ENCODE measurements at regions not wholly inside any gene's neighbourhood (a gene's known extent, or its start where the extent isn't known, plus 50 kb on each side); places are given as distances from the start of the nearest gene placed in this dataset.

DNA sequence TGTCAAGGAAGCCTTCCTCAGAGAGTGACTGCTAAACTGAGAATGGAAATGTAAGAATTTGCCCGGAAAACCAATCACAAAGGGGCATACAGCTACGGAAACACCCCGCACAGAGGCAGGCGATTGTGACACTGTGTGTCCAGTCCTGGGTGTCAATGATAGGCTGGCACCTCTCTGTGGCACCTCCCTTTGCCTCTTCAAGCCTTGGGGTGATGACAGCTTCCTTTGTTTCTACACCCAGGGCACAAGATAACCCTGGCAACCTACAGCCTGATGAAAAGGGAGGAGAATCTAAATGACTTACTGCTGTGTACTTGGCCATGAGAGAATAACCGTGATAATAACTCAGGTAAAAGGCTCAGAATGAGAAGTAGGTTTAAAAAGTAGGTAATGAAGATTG is 93.6 kb upstream of the SSTR4 start:
- intact Hi-C loops (cut with DNase I) = no loop called here
- WGBS = 78% methylated on average over 5 of the region's 5 CpGs

DNA sequence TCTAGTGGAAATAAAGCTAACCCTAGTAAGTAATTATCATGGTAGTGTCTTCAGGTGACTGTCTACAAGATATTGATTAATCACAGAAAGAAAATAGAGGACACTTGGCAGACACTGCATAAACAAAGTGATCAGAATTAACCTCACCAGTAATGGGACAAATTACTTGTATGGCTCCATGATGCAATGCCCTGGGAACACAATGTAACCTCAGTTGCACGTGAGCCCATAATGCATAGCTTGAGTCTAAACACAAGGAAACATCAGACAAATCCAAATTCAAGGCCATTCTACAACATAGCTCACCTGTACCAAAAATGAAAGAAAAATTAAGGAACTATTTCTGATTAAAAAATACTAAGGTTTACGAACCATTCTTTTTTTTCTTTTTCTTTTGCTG is 92.4 kb upstream of the SSTR4 start:
- Histone ChIP-seq H3K27me3 (no peaks in the 10 kb centered on the region), H3K4me1 (no peaks in the 10 kb centered on the region), H3K27ac (replicated peaks in 1 of 4) (no peak overlapping the region), H3K36me3 (no peaks in the 10 kb centered on the region), H3K4me3 (no peak overlapping the region), H3K9me3 (peaks cover 0 to 4% (median 0%) of the 10 kb centered on the region in 4 donors)
- WGBS = 93% methylated on average over 2 of the region's 2 CpGs
- no peak for TF ChIP-seq POLR2AphosphoS5 (IDR thresholded peaks at IDR 0.05)
- no peak for TF ChIP-seq POLR2A (IDR thresholded peaks at IDR 0.05; ENCODE audit: low read depth)
- peak; percentile 14 for DNase-seq (ENCODE audit: extremely low spot score)
- intact Hi-C loops (cut with DNase I) = no loop called here

More for the DNA sequence above, 93.6 kb upstream of the SSTR4 start:
- Histone ChIP-seq H3K4me1 (no peaks in the 10 kb centered on the region), H3K27ac (replicated peaks in 1 of 4) (no peak overlapping the region), H3K27me3 (no peaks in the 10 kb centered on the region), H3K9me3 (no peaks in the 10 kb centered on the region), H3K4me3 (no peak overlapping the region), H3K36me3 (no peaks in the 10 kb centered on the region)
- TF ChIP-seq EP300 (IDR thresholded peaks at IDR 0.05) (no peak), POLR2AphosphoS5 (IDR thresholded peaks at IDR 0.05) (no peak), POLR2A (IDR thresholded peaks at IDR 0.05; ENCODE audit: low read depth) (no peak)
- TF ChIP-seq, protein P1, sequence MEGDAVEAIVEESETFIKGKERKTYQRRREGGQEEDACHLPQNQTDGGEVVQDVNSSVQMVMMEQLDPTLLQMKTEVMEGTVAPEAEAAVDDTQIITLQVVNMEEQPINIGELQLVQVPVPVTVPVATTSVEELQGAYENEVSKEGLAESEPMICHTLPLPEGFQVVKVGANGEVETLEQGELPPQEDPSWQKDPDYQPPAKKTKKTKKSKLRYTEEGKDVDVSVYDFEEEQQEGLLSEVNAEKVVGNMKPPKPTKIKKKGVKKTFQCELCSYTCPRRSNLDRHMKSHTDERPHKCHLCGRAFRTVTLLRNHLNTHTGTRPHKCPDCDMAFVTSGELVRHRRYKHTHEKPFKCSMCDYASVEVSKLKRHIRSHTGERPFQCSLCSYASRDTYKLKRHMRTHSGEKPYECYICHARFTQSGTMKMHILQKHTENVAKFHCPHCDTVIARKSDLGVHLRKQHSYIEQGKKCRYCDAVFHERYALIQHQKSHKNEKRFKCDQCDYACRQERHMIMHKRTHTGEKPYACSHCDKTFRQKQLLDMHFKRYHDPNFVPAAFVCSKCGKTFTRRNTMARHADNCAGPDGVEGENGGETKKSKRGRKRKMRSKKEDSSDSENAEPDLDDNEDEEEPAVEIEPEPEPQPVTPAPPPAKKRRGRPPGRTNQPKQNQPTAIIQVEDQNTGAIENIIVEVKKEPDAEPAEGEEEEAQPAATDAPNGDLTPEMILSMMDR (IDR thresholded peaks at IDR 0.05) = no peak
- peak; percentile 72 for DNase-seq (ENCODE audit: extremely low spot score)

DNA sequence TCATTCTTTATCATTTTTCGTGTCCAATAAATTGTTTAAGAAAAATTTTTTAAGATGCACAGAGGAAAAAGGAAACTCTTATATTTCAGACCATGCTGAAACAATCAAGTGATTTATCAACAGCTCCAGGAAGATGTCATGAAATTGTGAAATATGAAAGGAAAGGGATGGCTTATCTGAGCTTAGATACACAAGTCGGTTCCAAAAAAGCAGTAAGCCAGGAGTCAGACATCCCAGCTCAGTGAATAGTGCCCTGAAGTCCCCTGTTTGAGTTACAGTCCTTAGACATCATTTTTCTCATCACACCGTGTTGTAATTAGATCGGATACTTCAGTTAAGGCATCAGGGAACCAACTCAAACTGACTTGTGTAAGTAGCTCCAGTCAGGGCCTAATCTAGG is 91.0 kb upstream of the SSTR4 start:
- H3K9me3 ChIP-seq = peaks cover 0 to 4% (median 0%) of the 10 kb centered on the region in 4 donors
- TF ChIP-seq POLR2A (IDR thresholded peaks at IDR 0.05; ENCODE audit: low read depth) (no peak), POLR2AphosphoS5 (IDR thresholded peaks at IDR 0.05) (peak in 1 of 2 donors; percentile 7)
- peak; percentile 39 for DNase-seq (ENCODE audit: extremely low spot score)
- H3K4me1 ChIP-seq = no peaks in the 10 kb centered on the region
- H3K27ac ChIP-seq (replicated peaks in 1 of 4) = no peak overlapping the region
- intact Hi-C loops (cut with DNase I) = no loop called here
- H3K27me3 ChIP-seq = no peaks in the 10 kb centered on the region
- no peak overlapping the region for H3K4me3 ChIP-seq
- H3K36me3 ChIP-seq = no peaks in the 10 kb centered on the region
- 52% methylated on average over 4 of the region's 4 CpGs for WGBS

DNA sequence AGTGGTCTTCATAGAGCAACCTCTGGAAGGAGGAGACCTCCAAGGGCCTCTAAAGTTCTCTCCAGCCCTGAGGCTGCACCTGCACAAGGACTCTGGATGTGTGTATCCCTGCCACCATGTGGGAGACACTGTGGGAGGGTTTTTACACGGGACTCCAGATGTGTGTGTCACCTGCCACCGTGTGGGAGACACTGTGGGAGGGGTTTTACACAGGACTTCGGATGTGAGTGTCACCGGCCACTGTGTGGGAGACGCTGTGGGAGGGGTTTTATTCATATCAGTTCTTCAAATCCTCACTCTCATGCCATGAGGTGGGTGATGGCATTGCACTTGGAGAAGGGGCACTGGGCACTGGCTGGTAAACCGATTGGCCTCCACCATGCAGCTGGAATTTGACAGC is 90.2 kb upstream of the SSTR4 start:
- TF ChIP-seq, protein P1 (IDR thresholded peaks at IDR 0.05) = no peak
- TF ChIP-seq POLR2A (IDR thresholded peaks at IDR 0.05; ENCODE audit: low read depth) (no peak), EP300 (IDR thresholded peaks at IDR 0.05) (no peak), POLR2AphosphoS5 (IDR thresholded peaks at IDR 0.05) (no peak)
- H3K4me3 ChIP-seq = no peak overlapping the region

DNA sequence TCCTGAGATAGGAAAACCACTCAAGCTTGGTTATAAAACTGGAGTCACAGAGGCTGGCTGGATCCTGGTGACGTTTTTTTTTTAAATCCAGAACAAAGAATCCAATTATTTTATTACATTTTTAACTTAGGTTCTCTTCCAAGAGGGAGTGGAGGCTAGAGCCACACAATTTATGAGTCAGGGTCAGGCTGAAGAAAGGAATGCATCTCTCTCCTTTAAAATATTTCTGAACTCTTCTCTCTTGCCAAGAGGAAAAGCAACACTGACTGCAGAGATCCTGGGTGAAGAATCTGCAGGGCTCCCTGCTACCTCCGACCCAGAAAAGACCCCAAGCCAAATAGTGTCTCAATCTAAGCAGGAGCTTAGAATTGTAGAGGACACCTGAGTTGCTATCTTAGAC is 88.5 kb upstream of the SSTR4 start:
- Histone ChIP-seq H3K27me3 (no peaks in the 10 kb centered on the region), H3K9me3 (peaks cover 0 to 4% (median 0%) of the 10 kb centered on the region in 4 donors), H3K4me1 (no peaks in the 10 kb centered on the region), H3K27ac (replicated peaks in 1 of 4) (no peak overlapping the region), H3K36me3 (no peaks in the 10 kb centered on the region), H3K4me3 (no peak overlapping the region)
- DNase-seq (ENCODE audit: extremely low spot score) = no peak
- intact Hi-C loops (cut with DNase I) = no loop called here
- TF ChIP-seq, protein P1 (IDR thresholded peaks at IDR 0.05) = no peak
- no peak for TF ChIP-seq POLR2AphosphoS5 (IDR thresholded peaks at IDR 0.05)
- TF ChIP-seq EP300 (IDR thresholded peaks at IDR 0.05) = no peak
- no peak for TF ChIP-seq POLR2A (IDR thresholded peaks at IDR 0.05; ENCODE audit: low read depth)
- WGBS = 30% methylated on average over 2 of the region's 2 CpGs

More for the DNA sequence above, 90.2 kb upstream of the SSTR4 start:
- Histone ChIP-seq H3K27me3 (no peaks in the 10 kb centered on the region), H3K4me1 (no peaks in the 10 kb centered on the region), H3K27ac (replicated peaks in 1 of 4) (no peak overlapping the region), H3K9me3 (peaks cover 0 to 4% (median 0%) of the 10 kb centered on the region in 4 donors), H3K36me3 (no peaks in the 10 kb centered on the region)
- intact Hi-C loops (cut with DNase I) = no loop called here
- DNase-seq (ENCODE audit: extremely low spot score) = peak; percentile 45
- WGBS = 94% methylated on average over 6 of the region's 6 CpGs
